Sigmoid colon (tissue), 4 donors: ENCODE measurements at regions not wholly inside any gene's neighbourhood (a gene's known extent, or its start where the extent isn't known, plus 50 kb on each side); places are given as distances from the start of the nearest gene placed in this dataset.

Source experiments
- CTCF ChIP-seq, 4 experiments: fragments of 450-650 bp in 3 of 4; fragments of 200-600 bp in 1 of 4; IDR thresholded peaks; one replicate each; pipeline ENCODE4 v1.5.1; 2016 to 2019; ENCODE audit warnings: antibody characterized with exemption in 4 of 4, mild to moderate bottlenecking in 3 of 4, moderate library complexity in 2 of 4
- EP300 ChIP-seq, 4 donors: sonication (generic); formaldehyde crosslinking; IDR thresholded peaks; one replicate each; pipeline ENCODE4 v1.6.1; 2017; ENCODE audit warnings: antibody characterized with exemption in 4 of 4
- POLR2A ChIP-seq, 2 donors: fragments of 450-650 bp; IDR thresholded peaks; one replicate each; pipeline ENCODE4 v1.6.1; 2016; ENCODE audit warnings: antibody characterized with exemption in 2 of 2, mild to moderate bottlenecking in 2 of 2, moderate library complexity in 2 of 2
- POLR2AphosphoS5 ChIP-seq, 4 donors: sonication (generic); formaldehyde crosslinking; IDR thresholded peaks; one replicate each; pipeline ENCODE4 v1.6.1; 2017; ENCODE audit warnings: antibody characterized with exemption in 4 of 4

GRCh38 chr15:87317900-87318299 lies 938.6 kb downstream of the NTRK3 start:
- no peak for TF ChIP-seq CTCF (IDR thresholded peaks at IDR 0.05)
- no peak for TF ChIP-seq POLR2AphosphoS5 (IDR thresholded peaks at IDR 0.05)
- no peak for TF ChIP-seq POLR2A (IDR thresholded peaks at IDR 0.05)
- TF ChIP-seq EP300 (IDR thresholded peaks at IDR 0.05): no peak
